GM19043 (cell line): ENCODE measurements at regions not wholly inside any gene's neighbourhood (a gene's known extent, or its start where the extent isn't known, plus 50 kb on each side); places are given as distances from the start of the nearest gene placed in this dataset.

Source experiments
- ATAC-seq: cut with Tn5 transposase; IDR thresholded peaks from one replicate; pipeline ENCODE4 v1.9.1; 2021; ENCODE audit warnings: low read depth; ENCODE audit not compliant: unreplicated experiment

DNA sequence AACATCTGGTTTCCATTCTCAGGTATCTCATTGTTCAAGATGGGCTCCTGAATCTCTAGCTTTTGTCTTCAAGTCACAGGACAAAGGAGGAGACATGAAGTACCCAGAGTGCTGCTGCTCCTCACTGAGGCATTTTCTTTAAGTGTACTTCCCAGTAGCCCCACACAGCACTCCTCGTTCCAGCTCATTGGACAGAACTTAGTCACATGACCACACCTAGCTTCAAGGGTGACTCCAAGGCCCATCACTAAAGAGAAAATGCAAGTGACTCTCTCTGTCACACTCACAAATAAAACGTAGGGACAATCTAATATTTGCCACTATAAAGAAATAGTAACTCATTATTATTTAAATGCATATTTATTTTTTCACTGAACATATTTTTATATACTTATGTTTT, 58.3 kb upstream of the NEUROD6 start:
- no peak for ATAC-seq

DNA sequence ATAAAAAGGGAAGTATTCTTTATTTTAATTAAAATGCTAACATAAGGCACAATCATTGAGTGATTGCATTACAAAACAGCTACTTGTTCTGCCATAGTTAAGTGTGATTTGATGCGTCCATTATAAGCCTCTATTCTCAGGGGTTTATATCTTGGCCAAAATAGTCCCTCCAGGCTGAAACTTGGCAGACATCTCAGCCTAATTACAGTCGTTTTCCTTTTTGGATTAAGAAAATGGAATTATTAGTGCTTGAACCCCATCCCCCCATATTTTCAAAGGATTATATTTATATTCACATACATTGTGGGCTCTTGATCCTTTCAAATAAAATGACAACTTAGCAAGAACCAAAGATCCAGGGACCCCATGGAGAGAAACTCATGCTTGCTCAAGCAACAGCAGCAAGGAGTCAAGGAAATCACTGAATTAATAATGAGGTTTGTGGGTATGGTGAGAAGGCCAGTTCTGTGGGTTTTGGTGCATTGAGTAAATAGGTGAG, 66.7 kb upstream of the NEUROD6 start:
- ATAC-seq: no peak

DNA sequence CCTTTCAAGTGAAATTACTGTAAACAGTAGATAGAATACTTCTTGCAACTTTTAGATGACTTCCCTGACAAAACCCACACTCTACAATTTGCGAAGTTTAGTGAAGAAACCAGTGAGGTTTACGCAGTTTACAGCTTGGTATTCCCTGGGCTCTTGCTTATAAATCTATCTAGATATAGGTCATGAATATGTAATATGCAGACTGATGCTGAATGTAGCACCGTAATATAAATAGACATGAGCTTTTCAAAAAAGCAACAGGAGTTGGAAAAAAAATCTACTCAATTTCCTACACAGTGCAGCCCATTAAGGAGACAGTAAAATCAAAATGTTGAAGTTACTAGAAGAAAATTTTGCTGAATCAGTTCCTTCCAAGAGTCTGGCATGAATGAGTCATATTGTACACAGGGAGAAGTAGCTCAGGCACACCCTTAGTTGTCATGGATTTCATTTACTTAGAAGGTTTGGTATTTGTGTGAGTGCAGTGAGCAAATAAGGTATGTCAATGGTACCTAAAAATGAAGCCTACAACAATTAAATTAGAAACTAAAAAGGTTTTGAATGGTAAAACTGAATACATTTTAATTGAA, 67.7 kb upstream of the NEUROD6 start:
- ATAC-seq: no peak

DNA sequence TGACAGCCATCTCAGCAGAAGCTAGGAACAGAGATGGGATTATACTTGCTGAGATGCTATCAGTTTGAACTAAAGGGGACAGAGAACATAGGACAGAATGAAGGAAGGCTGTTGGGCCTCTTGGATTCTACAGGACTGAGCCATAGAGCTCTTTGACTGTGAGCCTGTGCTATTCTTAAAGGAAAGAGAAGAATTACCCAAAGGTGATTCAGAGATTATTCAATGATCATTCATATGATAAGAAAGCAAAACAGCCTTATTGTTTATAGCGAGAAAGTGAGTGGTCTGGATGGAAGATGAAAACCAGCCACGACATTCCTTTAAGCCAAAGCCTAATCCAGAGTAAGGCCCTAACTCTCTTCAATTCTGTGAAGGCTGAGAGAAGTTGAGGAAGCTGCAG, 69.7 kb upstream of the NEUROD6 start:
- ATAC-seq: no peak

DNA sequence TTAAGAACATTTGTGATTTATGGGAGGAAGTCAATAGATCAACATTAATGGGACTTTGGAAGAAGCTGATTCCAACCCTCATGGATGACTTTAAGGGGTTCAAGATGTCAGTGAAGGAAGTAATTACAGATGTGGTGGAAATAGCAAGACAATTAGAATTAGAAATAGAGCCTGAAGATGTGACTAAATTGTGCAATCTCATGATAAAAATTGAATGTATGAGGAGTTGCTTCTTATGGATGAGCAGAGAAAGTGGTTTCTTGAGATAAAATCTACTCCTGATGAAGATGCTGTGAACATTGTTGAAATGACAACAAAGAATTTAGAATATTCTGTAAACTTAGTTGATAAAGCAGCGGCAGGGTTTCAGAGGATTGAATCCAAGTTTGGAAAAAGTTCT, 70.9 kb upstream of the NEUROD6 start:
- ATAC-seq: no peak

DNA sequence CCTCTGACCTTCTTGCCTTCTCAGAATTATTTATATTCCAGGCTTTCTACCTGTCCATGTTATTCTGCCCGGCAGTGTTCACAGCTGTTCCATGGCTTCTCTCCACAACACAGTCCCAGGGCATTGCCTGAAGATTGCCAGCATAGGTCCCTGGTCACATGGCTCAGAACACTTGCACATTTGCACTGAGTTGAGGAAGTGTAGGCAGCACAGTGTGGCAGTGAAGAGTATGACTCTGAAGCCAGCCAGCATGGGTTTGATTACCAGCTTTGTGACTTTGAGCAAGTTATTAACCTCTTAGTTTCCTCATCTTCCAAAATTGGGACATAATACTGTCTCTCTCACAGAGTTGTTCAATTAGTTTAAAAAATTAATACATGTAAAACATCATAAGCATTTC, 73.2 kb upstream of the NEUROD6 start:
- no peak for ATAC-seq

DNA sequence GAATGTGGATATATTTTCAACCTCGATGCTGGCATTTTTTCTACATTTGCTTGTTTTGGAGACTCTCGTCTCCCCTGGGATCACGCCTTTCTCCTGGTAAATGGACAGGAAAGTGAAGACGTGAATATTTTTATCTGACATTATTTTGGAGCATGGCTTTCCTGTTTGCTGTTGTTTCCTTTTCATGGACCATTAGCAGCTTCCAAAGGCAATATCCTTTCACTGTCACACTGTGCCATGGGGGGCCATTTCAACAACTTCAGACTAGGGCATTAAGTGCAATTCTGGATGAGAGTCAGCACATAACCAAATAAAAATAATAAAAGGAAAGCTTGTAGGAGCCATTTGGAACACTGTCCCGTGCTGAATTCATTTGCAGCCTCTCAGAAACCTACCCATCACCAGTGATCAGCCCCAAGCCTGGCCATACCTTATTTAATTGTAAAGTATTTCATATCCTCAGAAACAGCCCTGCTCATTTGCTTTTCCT, 75.9 kb upstream of the NEUROD6 start:
- no peak for ATAC-seq

DNA sequence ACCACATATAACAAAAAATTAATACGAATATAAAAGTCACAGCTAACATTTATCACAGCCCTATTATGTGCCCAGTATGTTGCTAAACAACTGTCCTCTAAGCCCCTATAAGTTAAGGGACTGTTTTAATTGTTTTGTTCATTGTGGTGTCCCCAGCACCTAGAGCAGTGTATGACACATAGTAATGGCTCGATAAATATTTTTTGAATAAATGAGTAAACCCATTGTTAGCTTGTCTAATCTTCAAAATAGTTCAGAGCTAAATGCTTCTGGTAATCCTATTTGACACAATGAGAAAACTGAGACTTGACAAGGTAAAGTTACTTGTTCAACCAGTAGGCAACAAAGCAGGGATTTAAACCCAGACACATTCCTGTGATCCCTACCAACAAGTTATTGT, 78.4 kb upstream of the NEUROD6 start:
- ATAC-seq: no peak

DNA sequence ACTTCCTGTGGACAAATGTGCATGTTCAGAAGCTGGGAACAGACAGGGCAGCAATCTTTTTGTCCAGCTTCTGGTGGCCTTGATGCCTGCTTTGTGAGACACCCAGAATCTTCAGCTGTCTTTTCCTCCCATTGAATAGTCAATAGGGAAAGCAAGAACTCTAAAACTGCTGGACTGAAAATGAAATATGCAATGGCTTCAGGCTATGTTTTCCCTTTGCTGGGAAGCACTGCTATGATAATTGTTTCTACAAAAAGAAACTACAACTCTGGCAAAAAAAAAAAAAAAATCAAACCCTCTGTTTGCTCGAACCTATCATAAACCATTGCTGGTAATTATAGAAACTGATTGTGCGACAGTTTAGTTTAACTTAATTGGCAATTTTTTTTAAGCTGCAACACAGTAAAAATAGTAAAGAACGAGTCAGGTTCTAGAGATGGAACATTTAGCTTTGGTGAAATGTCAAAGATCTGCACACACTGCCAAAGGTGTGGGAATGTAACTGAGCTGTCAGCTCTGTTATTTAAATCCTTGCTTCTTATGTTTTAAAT, 79.1 kb upstream of the NEUROD6 start:
- no peak for ATAC-seq

DNA sequence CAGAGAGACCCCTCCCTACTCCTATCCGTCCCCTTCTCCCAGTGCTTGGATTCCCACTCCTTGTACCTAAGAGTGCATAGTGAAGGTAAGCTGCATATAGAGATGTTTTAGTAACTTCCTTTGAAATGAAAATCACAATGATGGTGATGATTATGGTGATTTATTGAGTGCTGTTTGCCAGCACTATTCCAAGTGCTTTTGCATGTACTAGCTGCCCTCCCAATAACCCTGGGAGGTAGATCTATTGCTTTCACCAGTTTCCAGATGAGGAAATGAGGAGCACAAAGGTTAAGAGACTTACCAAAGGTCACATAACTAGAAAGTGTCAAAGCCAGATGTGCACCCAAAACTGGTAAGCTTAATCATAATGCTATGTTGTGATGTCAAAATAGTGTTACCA, 80.4 kb upstream of the NEUROD6 start:
- ATAC-seq: no peak

DNA sequence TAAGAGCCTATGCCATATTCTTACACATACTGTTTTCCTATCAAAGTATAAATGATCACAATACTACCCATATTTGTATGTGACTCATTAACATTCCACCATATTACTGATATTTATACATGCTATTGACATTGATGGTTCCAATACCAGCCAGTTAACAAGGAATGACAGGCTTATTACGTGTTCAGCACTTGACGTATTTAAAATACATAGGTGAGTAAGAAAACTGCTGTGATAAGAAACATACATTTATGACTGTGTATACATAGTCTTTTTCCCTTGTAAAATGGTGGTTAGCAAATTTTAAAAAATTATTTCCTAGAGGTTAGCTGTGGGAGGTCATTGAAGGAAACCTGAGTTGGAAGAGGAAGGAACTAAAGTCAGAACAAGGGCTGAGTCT, 81.1 kb upstream of the NEUROD6 start:
- ATAC-seq: no peak

DNA sequence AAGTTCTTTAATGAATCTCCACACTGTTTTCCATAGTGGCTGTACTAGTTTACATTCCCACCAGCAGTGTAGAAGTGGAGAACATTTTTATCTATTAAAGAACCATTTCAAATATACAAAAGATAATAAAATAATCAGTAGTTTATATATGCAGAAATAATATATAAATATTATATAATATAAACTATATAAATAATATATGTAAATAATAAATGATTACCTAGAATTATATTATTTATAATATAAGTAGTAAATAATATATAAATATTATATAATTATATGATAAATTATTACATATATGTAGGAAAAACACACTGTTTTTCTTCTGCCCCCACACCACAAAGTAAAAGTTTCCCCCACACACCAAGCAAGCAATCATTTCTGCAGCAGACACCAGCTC, 83.5 kb upstream of the NEUROD6 start:
- ATAC-seq: no peak

DNA sequence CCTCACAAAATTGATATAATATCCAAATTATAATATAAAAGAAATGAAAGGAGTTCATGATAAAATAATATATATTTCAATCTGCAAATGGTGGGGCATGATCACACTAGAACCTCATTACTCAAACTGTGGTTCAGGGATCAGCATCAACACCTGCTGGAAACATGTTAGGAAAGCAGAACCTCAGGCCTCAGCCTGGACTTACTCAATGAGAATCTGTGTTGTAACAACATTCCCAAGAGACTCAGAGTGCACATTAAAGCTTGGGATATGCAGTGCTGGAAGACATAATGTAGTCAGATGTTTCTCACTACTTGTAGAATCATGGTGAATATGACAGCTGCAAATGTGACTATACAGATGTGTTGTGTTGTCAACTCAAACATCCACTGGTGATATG, 81.7 kb upstream of the ITPRID1 start:
- no peak for ATAC-seq

DNA sequence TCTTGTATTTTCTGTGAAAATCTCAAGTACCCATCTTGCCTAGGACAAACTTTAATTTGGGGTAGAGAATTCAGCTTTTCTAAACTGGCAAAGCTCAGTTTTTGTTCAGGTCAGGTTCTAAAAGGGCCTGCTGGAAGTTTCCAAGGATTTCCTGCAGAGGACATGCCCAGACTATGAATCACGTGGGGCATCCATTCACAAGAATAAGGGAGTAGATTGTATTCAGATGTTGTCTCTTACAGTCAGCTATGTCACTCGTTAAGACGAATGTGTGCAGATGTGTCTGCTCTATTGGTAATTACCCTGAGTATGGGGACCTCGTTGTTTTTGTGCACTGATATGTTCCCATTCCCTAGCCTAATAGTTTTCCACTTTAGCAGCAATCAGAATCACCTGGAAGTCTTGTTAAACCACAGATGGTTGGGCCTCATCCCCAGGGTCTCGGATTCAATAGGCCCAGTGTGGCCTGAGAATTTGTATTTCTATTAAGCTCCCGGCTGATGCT, 81.0 kb upstream of the ITPRID1 start:
- ATAC-seq: no peak

DNA sequence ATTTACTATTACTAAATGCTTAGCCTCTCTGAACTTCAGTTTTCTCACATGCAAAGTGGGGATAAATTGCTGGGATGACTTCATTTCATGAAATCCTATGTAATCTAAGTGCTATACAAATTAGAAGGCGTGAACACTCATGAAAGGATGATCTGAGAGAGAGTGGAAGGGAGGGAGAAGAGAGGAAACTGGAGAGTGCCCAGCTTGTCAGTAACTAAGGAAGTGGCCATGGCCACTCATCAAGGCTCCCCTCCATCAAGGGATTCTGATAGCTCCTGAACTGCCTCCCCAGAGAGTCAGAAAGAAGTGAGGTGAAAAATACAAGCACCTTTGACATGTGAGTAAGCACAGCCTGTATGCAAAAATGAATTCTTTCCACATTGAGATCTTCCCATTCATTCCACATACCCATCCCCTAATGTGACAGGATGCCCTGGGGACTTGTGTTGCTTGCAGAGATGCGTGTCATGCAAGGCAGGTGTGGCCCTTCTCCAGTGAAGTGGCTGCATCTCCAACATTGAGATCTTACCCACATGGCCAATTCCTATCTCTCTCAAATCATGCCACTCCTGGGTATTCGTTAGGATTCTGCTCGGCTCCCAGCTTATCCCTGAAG, 76.5 kb upstream of the ITPRID1 start:
- no peak for ATAC-seq

DNA sequence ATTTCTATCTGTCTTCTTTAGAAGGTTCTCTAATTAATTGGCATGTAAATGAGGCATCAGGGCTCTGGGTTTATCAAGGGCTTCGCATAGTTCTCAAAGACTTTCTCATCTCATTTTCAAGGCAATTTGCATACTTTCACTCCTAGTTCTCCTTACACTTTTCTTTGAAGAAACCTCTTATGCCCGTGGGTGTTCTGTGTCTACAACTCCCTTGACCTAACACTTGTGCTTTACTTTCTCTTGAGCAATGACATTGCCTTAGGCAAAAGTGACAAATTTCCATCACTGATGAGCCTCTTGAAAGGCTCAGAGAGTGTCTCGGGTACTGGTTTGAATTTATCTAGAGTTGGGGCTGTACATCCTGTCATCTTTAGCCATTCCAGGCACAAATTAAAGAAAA, 74.7 kb upstream of the ITPRID1 start:
- no peak for ATAC-seq

DNA sequence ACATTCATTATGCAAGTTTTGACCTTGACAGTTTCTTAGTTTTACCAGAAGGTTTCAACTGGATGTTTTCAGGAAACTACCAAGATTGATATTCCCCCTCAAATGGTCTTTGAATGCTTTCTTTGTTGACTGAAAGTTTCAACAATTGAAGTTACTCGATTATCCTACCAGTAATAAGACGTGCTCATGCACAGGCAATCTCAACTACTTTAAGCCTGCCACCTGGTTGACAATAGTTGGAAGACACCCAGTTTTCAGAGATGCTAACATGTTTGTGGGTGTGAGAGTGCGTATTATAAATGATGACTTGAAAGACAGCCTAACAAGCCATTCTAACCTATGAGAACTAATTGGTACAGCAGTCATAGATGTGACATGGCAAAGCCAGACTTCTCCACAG, 73.4 kb upstream of the ITPRID1 start:
- ATAC-seq: no peak

DNA sequence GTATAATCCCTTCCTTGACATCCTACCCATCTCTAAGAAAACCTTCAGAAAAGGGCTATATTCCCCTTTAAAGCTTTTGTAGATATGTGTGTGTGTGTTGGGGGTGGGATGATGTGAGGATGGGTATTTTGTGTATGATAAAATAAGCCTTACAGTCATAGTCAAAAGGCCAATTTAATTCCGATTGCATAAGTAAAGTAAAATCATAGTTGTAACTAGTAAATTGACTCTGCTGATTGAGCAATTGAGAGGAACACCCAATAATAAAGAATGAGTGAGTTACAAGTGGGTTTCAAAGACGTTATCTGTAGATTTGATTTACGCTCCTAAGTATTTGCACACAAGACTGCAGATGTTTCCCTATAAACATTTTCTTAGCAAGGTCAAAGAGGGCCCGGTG, 71.3 kb upstream of the ITPRID1 start:
- ATAC-seq: no peak

DNA sequence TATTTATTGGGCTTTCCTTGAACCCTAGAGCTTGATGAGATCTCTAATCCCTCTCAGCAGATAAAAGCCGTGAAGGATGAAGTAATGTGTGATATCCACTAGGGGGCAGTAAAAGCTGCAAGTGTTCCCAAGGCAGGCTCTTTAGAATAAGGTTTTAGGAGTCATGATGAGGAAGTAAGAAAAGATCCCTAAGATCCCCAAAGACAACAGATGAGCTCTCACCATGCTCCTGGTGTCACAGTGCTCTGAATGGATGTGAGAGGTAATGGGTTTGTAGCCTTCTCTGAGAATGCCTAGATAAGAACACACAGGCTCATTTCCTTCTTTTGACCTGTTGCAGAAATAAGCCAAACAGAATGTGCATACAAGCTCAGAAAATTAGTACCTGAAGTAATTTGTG, 70.4 kb upstream of the ITPRID1 start:
- ATAC-seq: peak; percentile 90

DNA sequence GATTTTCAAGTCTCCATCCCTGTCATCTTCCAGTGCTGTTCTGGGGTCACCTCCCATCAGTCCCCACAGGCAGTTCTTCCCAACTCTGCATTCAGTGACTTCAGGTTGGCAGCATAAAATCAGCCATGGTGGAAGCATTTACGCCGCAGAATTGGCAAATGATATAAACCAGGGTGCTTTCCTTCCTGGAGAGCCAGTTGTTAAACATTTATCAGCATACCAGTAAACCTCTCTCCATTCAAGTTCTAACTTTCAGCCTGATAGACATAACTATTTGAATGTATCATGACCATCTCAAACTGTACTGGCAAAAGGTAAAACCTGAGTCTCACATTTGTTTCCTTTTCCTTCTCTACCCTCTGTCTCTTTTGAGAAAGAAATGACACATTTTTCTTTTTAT, 69.7 kb upstream of the ITPRID1 start:
- no peak for ATAC-seq

DNA sequence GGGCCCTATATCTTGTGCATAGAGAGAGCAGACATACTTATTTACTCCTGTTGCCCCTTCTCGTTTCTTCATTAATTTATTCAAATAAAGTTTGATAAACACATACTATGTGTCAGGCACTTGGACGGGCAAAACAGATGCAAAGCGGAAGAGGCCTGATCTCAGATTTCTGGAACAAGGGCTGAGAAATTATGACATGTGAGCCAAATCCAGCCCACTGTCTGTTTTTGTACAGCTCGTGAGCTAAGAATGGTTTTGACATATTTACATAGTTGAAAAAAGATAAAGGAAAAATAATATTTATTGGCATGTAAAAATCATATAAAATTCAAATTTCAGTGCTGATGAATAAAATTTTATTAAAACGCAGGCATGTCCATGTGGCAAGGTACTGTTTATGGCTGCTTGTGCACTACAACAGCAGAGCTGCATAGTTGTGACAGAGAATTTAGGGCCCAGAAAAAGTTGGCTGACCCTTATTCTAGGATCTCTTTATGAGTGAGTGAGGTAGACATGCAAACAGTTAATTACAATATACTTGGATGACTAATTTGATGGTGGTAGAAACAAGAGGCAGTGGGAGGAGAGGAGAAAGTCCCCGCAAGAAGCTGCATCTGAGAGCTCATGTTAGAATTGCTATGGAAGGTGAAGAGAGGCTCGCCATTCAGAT, 68.1 kb upstream of the ITPRID1 start:
- no peak for ATAC-seq

DNA sequence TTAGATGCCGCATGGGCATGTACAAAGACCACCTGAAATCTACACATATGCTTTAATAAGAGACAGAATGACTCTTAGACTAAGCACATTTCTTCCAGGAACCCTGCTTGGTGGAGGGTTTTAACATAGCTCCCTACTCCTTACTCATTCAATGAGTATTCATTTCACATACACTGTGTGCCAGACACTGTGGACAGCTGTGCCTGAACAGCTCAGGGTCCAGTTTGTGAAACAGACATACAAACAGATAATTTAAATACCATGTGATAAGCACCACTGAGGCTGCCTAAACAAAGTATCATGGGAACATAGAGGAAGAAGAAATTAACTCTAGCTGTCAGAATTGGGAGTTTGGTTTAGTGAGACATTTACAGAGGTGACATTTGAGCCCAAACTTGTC, 65.2 kb upstream of the ITPRID1 start:
- ATAC-seq: no peak
